Lower leg skin (tissue), 4 donors: ENCODE measurements at regions not wholly inside any gene's neighbourhood (a gene's known extent, or its start where the extent isn't known, plus 50 kb on each side); places are given as distances from the start of the nearest gene placed in this dataset.

Source experiments
- DNase-seq, 2 donors: peaks; one replicate each; pipeline ENCODE4 v3.0.0-alpha.2; 2019; ENCODE audit warnings: low spot score in 2 of 2
- H3K4me3 ChIP-seq: fragments of 200-600 bp; sonication (generic); 2 replicates; pipeline ENCODE4 v1.5.1; 2017; ENCODE audit warnings: mild to moderate bottlenecking, low read depth; ENCODE audit not compliant: poor library complexity, severe bottlenecking
- CTCF ChIP-seq, 3 donors: fragments of 450-650 bp; IDR thresholded peaks; one replicate each; pipeline ENCODE4 v1.5.1; 2016; ENCODE audit warnings: antibody characterized with exemption in 3 of 3, mild to moderate bottlenecking in 3 of 3, moderate library complexity in 2 of 3
- POLR2A ChIP-seq, 2 donors: fragments of 450-650 bp; IDR thresholded peaks; one replicate each; pipeline ENCODE4 v1.6.1; 2016 to 2017; ENCODE audit warnings: antibody characterized with exemption in 2 of 2, mild to moderate bottlenecking in 1 of 2, moderate library complexity in 1 of 2
- WGBS, 2 donors: methylation state at CpG; one replicate each; pipeline ENCODE4 v1.1.5; 2018; 5-methylcytosine and 5-hydroxymethylcytosine counted together
- intact Hi-C: fragments of 100-400 bp; cut with DNase I; formaldehyde crosslinking; loops from one replicate; pipeline ENCODE4 v1.15.0; 2023; ENCODE audit warnings: low total_unique reads

DNA sequence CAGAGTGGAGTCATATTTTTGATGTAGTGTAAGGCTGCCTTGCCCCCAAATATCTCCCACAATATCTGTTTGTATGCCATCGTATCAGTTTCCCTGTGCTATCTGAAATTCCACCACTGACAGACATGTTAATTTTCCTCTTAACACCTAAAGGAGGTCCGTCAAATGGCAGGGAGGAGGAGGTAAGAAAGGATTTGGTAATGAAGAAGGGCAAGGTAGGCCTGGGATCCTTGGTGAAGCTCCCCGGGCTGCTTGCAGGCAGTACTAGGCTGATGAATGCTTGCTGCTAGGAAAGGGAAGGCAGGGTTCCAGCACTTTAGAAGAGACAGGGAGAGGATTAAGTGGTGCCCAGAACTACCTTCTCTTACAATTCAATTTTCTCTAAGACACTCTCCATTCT, 402.4 kb upstream of the ZP4 start:
- TF ChIP-seq CTCF (IDR thresholded peaks at IDR 0.05) (no peak), POLR2A (IDR thresholded peaks at IDR 0.05) (no peak)
- intact Hi-C loops = no loop called here
- WGBS, 2 donors = 85 to 88% methylated on average over 3 of the region's 3 CpGs
- DNase-seq = no peak
- no peak overlapping the region for H3K4me3 ChIP-seq

DNA sequence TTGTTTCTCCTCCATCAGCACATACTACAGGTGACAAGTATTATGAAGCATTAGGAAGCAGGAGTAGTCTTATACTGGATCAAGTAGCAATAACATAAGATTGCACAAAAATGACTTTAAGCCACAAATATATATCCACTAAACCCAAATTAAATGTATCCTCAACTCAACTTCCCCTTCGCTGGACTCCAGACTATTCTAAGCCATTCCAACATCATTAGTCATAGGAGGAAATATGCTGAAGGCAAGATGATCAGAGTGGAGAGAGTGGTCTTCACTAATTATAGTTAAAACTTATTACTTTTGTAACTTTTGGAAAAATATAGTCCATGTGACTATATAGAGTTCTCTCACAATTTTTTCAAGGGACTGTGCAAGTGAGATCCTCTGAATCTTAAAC, 390.7 kb upstream of the ZP4 start:
- no peak for DNase-seq
- no peak for TF ChIP-seq POLR2A (IDR thresholded peaks at IDR 0.05)
- 63 to 74% methylated on average over 1 of the region's 1 CpG for WGBS, 2 donors
- intact Hi-C loops = no loop called here
- H3K4me3 ChIP-seq = no peak overlapping the region

GRCh38 chr1:238279694-238280380, 389.1 kb upstream of the ZP4 start:
- WGBS, 2 donors = 78 to 81% methylated on average over 3 of the region's 3 CpGs
- intact Hi-C loops = no loop called here
- no peak for TF ChIP-seq POLR2A (IDR thresholded peaks at IDR 0.05)
- no peak for TF ChIP-seq CTCF (IDR thresholded peaks at IDR 0.05)
- DNase-seq = no peak
- H3K4me3 ChIP-seq = no peak overlapping the region

GRCh38 chr1:238272145-238272544, 381.4 kb upstream of the ZP4 start:
- 94 to 97% methylated on average over 3 of the region's 3 CpGs for WGBS, 2 donors
- TF ChIP-seq POLR2A (IDR thresholded peaks at IDR 0.05) (no peak), CTCF (IDR thresholded peaks at IDR 0.05) (no peak)
- DNase-seq = no peak
- no peak overlapping the region for H3K4me3 ChIP-seq
- intact Hi-C loops = no loop called here

DNA sequence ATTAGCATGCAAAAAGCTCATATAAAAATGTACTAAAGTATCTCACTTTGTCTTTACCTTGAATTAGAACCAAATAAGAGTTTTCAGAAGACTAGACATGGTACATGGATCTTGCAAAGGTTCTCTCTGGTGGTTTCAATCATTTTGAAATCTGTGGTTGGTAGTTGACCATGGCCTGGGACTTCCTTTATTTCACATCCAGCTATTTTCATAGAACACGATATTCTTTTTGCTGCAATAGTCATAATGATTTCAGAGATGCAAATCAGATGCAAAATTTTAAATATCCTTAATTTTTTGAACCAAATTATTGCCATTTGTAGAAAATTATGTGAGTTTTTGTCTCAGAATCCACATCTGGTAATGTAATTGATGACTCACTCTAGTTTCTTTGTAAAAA, 375.1 kb upstream of the ZP4 start:
- TF ChIP-seq POLR2A (IDR thresholded peaks at IDR 0.05) (no peak), CTCF (IDR thresholded peaks at IDR 0.05) (no peak)
- DNase-seq = no peak
- WGBS, 2 donors = 60 to 62% methylated on average over 1 of the region's 1 CpG
- intact Hi-C loops = no loop called here
- H3K4me3 ChIP-seq = no peak overlapping the region

- intact Hi-C loops = no loop called here
- TF ChIP-seq POLR2A (IDR thresholded peaks at IDR 0.05) (no peak), CTCF (IDR thresholded peaks at IDR 0.05) (no peak)
- H3K4me3 ChIP-seq = no peak overlapping the region
- no peak for DNase-seq
Observed at GRCh38 chr1:238264951-238265350, 374.2 kb upstream of the ZP4 start.
